Uterus (tissue), 2 donors: ENCODE measurements at regions not wholly inside any gene's neighbourhood (a gene's known extent, or its start where the extent isn't known, plus 50 kb on each side); places are given as distances from the start of the nearest gene placed in this dataset.

Experiments
- CTCF ChIP-seq, 4 experiments: fragments of 200-600 bp in 2 of 4; fragments of 450-650 bp in 2 of 4; sonication (generic) in 2 of 4; IDR thresholded peaks; one replicate each; pipeline ENCODE4 v1.5.1; 2016 to 2019; ENCODE audit warnings: antibody characterized with exemption in 4 of 4, mild to moderate bottlenecking in 2 of 4, moderate library complexity in 1 of 4
- POLR2A ChIP-seq, 2 donors: fragments of 450-650 bp; IDR thresholded peaks; one replicate each; pipeline ENCODE4 v1.6.1; 2016; ENCODE audit warnings: antibody characterized with exemption in 2 of 2, mild to moderate bottlenecking in 1 of 2, moderate library complexity in 1 of 2

- TF ChIP-seq POLR2A (IDR thresholded peaks at IDR 0.05) (no peak), CTCF (IDR thresholded peaks at IDR 0.05) (no peak)
Measured at GRCh38 chr5:162391833-162392232, 324.3 kb downstream of the GABRG2 start.
